Psoas muscle (tissue), 7 donors: ENCODE measurements at regions not wholly inside any gene's neighbourhood (a gene's known extent, or its start where the extent isn't known, plus 50 kb on each side); places are given as distances from the start of the nearest gene placed in this dataset.

ENCODE experiments used
- ATAC-seq, 4 donors: fragments of 200-7000 bp; cut with Tn5 transposase; one replicate each; pipeline ENCODE4 v1.9.1; 2020; ENCODE audit warnings: moderate library complexity in 3 of 4, mild to moderate bottlenecking in 2 of 4
- DNase-seq, 2 donors: peaks; one replicate each; pipeline ENCODE4 v3.0.0-alpha.2; 2020
- H3K27ac ChIP-seq: fragments of 200-600 bp; one replicate; pipeline ENCODE4 v1.8.0; 2022
- H3K27me3 ChIP-seq, 3 donors: fragments of 200-600 bp in 1 of 3; one replicate each; pipeline versions ENCODE4 v1.6.1 to v1.8.0; 2013 to 2022; ENCODE audit warnings: low read length in 2 of 3, mild to moderate bottlenecking in 2 of 3, moderate library complexity in 1 of 3; ENCODE audit not compliant: insufficient read depth in 3 of 3
- H3K36me3 ChIP-seq, 2 donors: fragments of 200-600 bp in 1 of 2; one replicate each; pipeline versions ENCODE4 v1.6.1 to v1.8.0; 2013 to 2022; ENCODE audit warnings: low read depth in 1 of 2, mild to moderate bottlenecking in 1 of 2, moderate library complexity in 1 of 2; ENCODE audit not compliant: insufficient read depth in 1 of 2
- H3K4me1 ChIP-seq: fragments of 200-600 bp; one replicate; pipeline ENCODE4 v1.8.0; 2022
- H3K4me3 ChIP-seq: fragments of 200-600 bp; one replicate; pipeline ENCODE4 v1.8.0; 2022; ENCODE audit warnings: mild to moderate bottlenecking
- H3K9me3 ChIP-seq: fragments of 200-600 bp; one replicate; pipeline ENCODE4 v1.8.0; 2022
- CTCF ChIP-seq: fragments of 200-600 bp; IDR thresholded peaks from one replicate; pipeline ENCODE4 v1.8.0; 2022; ENCODE audit warnings: antibody characterized with exemption
- WGBS, 3 donors: extraction: QIAGEN DNeasy Blood & Tissue Kit; methylation state at CpG; one replicate each; pipeline versions ENCODE4 v1.1.6 to v1.1.7; 2013; 5-methylcytosine and 5-hydroxymethylcytosine counted together
- intact Hi-C, 2 donors: fragments of 100-400 bp; cut with DNase I; formaldehyde crosslinking; loops; one replicate each; pipeline versions ENCODE4 v1.11.0 to v1.14.2; 2022
- donor health status: healthy with polysubstance abuse.
- donor health status: DM: no; HTN: no; CAD: no; lungs with moderate emphysema.
- donor health status: Bipolar disorder and iron deficiency.
- donor health status: healthy.
- donor health status: DM: yes; HTN: yes; CAD: no.
- donor health status: DM: no; HTN: no; CAD: no.
- donor health status: DM: yes; HTN: yes; CAD: no.

DNA sequence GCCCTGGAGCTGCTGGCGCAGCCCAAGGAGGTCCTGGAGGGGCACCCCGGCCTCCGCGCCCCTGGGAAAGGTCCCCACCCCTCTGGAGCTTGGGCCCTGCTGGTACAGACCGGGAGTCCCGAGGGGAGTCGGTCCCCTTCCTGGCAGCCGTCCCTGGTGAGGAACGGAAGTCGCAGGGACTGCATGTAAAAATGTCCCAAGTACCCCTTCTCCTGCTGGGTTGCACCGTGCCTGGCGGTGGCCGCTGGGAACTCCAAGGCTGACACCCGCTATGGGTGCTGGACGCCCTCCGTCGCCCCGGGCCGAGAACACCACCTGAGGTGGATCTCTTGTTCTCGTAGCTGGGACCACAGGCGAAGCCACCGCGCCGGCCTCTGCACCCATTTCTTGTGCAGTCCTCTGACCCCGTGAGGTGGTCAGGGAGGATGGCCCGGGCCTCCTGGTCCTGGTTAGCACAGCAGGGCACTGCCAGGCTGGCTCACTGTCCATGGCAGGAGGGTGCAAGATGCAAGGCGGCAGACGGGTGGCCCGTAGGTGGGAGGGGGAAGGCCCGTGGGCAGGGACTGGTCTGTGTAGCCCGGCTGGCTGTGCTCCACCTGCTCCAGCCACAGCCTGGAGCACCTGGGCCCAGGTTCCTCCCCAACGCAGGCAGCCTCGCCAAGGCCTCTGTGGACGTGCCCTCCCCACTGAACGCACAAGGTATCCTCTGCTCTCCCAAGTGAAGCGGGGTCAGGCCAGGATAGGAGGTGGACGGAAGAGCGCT, 165.2 kb downstream of the IGLL1 start:
- Histone ChIP-seq H3K4me3 (no peak overlapping the region), H3K4me1 (no peaks in the 10 kb centered on the region), H3K27me3 (peaks cover 0 to 7% (median 4%) of the 10 kb centered on the region in 3 donors), H3K27ac (no peak overlapping the region), H3K36me3 (no peaks in the 10 kb centered on the region), H3K9me3 (no peaks in the 10 kb centered on the region)
- ATAC-seq (no peak), DNase-seq (no peak)
- no peak for TF ChIP-seq CTCF
- intact Hi-C loops, result no loop called here
- WGBS, 3 donors, result 86 to 92% (median 88%) methylated on average over 34 to 38 of the region's 38 CpGs

- no peaks in the 10 kb centered on the region for H3K4me1 ChIP-seq
- H3K27ac ChIP-seq, result no peak overlapping the region
- ATAC-seq, result no peak
- no peak overlapping the region for H3K4me3 ChIP-seq
- no peaks in the 10 kb centered on the region for H3K27me3 ChIP-seq
- H3K9me3 ChIP-seq, result no peaks in the 10 kb centered on the region
- intact Hi-C loops, result no loop called here
- H3K36me3 ChIP-seq, result no peaks in the 10 kb centered on the region
- DNase-seq, result no peak
- TF ChIP-seq CTCF, result no peak
These were observed 168.4 kb downstream of the IGLL1 start for GRCh38 chr22:23411739-23412138.

DNA sequence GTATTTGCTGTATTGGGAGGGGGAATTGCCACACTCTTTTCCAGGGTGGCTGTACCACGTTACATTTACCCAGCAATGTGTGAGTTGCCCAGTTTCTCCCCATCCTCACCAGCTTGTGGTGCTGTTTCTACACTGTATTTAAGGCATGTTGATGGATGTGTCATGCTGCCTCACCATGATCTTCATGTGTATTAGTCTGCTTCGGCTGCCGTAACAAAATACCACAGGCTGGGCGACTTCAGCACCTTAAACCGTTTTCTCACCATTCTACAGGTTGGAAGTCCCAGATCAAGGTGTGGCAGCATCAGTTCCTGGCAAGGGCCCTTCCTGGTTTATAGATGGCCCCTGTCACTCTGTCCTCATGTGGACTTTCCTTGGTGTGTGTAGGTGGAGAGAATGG, 169.7 kb downstream of the IGLL1 start:
- no peak for DNase-seq
- intact Hi-C loops, result no loop called here
- 87 to 93% (median 89%) methylated on average over 5 of the region's 5 CpGs for WGBS, 3 donors

GRCh38 chr22:23409976-23410375, 170.1 kb downstream of the IGLL1 start:
- peaks cover 5% of the 10 kb centered on the region for H3K9me3 ChIP-seq
- no peak for TF ChIP-seq CTCF
- H3K36me3 ChIP-seq, result no peaks in the 10 kb centered on the region
- no peak for DNase-seq
- H3K27ac ChIP-seq, result no peak overlapping the region
- no peak for ATAC-seq
- no peaks in the 10 kb centered on the region for H3K4me1 ChIP-seq
- H3K27me3 ChIP-seq, result peaks cover 0 to 4% (median 2%) of the 10 kb centered on the region in 3 donors
- intact Hi-C loops, result no loop called here
- WGBS, 3 donors, result 68 to 75% (median 71%) methylated on average over 8 of the region's 8 CpGs
- no peak overlapping the region for H3K4me3 ChIP-seq

More for the DNA sequence above, 169.7 kb downstream of the IGLL1 start:
- no peak for TF ChIP-seq CTCF
- no peaks in the 10 kb centered on the region for H3K36me3 ChIP-seq
- H3K27ac ChIP-seq, result no peak overlapping the region
- ATAC-seq, result no peak
- peaks cover 5% of the 10 kb centered on the region for H3K9me3 ChIP-seq
- no peaks in the 10 kb centered on the region for H3K4me1 ChIP-seq
- H3K27me3 ChIP-seq, result peaks cover 0 to 4% (median 2%) of the 10 kb centered on the region in 3 donors
- H3K4me3 ChIP-seq, result no peak overlapping the region

DNA sequence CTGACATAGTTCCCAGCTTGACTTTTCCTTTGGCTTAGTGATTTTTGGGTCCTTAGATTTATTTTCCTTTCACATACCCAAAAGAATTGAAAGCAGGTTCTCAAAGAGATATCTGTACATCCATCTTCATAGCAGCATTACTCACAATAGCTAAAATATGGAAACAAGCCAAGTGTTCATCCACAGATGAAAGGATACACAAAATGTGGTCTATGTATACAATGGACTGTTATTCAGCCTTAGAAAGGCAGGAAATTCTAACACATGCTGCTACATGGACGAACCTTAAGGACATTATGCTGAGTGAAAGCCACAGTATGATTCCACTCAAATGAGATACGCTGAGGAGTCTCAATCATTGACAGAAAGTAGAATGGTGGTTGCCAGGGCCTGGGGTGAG, 171.8 kb downstream of the IGLL1 start:
- 51 to 65% (median 54%) methylated on average over 2 of the region's 2 CpGs for WGBS, 3 donors
- Histone ChIP-seq H3K4me3 (no peak overlapping the region), H3K9me3 (peaks cover 5% of the 10 kb centered on the region), H3K27me3 (peaks cover 0 to 18% (median 2%) of the 10 kb centered on the region in 3 donors), H3K4me1 (no peaks in the 10 kb centered on the region), H3K36me3 (no peaks in the 10 kb centered on the region), H3K27ac (no peak overlapping the region)
- intact Hi-C loops, result no loop called here
- TF ChIP-seq CTCF, result no peak
- DNase-seq (no peak), ATAC-seq (no peak)
